Neural cell (in vitro differentiated cells): ENCODE measurements at regions not wholly inside any gene's neighbourhood (a gene's known extent, or its start where the extent isn't known, plus 50 kb on each side); places are given as distances from the start of the nearest gene placed in this dataset.

Experiments used
- H2AFZ ChIP-seq: fragments of 200-600, 300-800 bp; sonication (generic), shearing (Covaris generic); 2 replicates; pipeline ENCODE4 v1.6.0; 2014; ENCODE audit warnings: low read depth, mild to moderate bottlenecking, antibody characterized with exemption, low read length, moderate library complexity
- H3F3A ChIP-seq: fragments of 200-600 bp; shearing (Covaris generic); 2 replicates; pipeline ENCODE4 v1.6.1; 2016; ENCODE audit warnings: mild to moderate bottlenecking, moderate library complexity, mixed read lengths, antibody characterized with exemption, low read length; ENCODE audit not compliant: insufficient read depth, poor library complexity, severe bottlenecking
- H3K27ac ChIP-seq: fragments of 200-600, 300-800 bp; sonication (generic), shearing (Covaris generic); 2 replicates; pipeline ENCODE4 v1.5.1; 2014; ENCODE audit warnings: mild to moderate bottlenecking, low read length, moderate library complexity
- H3K27me3 ChIP-seq: fragments of 300-800, 200-600 bp; sonication (generic), shearing (Covaris generic); 2 replicates; pipeline ENCODE4 v1.6.0; 2014; ENCODE audit warnings: mild to moderate bottlenecking, low read depth, low read length, moderate library complexity; ENCODE audit not compliant: insufficient read depth
- H3K36me3 ChIP-seq: fragments of 300-800, 200-600 bp; sonication (generic), shearing (Covaris generic); 2 replicates; pipeline ENCODE4 v1.5.1; 2014; ENCODE audit warnings: mild to moderate bottlenecking, antibody characterized with exemption, low read length, moderate library complexity; ENCODE audit not compliant: insufficient read depth
- H3K4me2 ChIP-seq: fragments of 300-800, 200-600 bp; sonication (generic), shearing (Covaris generic); 2 replicates; pipeline ENCODE4 v1.6.0; 2014; ENCODE audit warnings: mild to moderate bottlenecking, low read length
- H3K4me3 ChIP-seq: fragments of 300-800, 200-600 bp; sonication (generic), shearing (Covaris generic); 2 replicates; pipeline ENCODE4 v1.5.1; 2014; ENCODE audit warnings: mild to moderate bottlenecking, low read length, moderate library complexity
- H3K79me2 ChIP-seq: fragments of 200-600 bp; shearing (Covaris generic); replicated peaks from 2 replicates; pipeline ENCODE4 v1.6.0; 2014; ENCODE audit warnings: mild to moderate bottlenecking, low read length, moderate library complexity; ENCODE audit not compliant: insufficient read depth
- H3K9ac ChIP-seq: fragments of 300-800, 200-600 bp; sonication (generic), shearing (Covaris generic); 2 replicates; pipeline ENCODE4 v1.6.1; 2016; ENCODE audit warnings: mild to moderate bottlenecking, low read length, mixed read lengths
- H3K9me2 ChIP-seq: fragments of 200-600 bp; shearing (Covaris generic); 2 replicates; pipeline ENCODE4 v1.6.1; 2016; ENCODE audit warnings: mild to moderate bottlenecking, low read length, mixed read lengths; ENCODE audit not compliant: insufficient read depth
- H3K9me3 ChIP-seq: fragments of 200-600, 300-800 bp; sonication (generic), shearing (Covaris generic); 2 replicates; pipeline ENCODE4 v1.6.1; 2016; ENCODE audit warnings: mild to moderate bottlenecking, mixed run types, low read length, moderate library complexity, mixed read lengths
- H4K20me1 ChIP-seq: fragments of 200-600 bp; shearing (Covaris generic); 2 replicates; pipeline ENCODE4 v1.6.1; 2016; ENCODE audit warnings: mild to moderate bottlenecking, mixed run types; ENCODE audit not compliant: insufficient read depth
- CTCF ChIP-seq: fragments of 450-650 bp; IDR thresholded peaks from 2 replicates; pipeline ENCODE4 v1.5.1; 2014; ENCODE audit warnings: antibody characterized with exemption, mild to moderate bottlenecking, moderate library complexity; ENCODE audit not compliant: poor library complexity, severe bottlenecking
- EP300 ChIP-seq: fragments of 450-650 bp; conservative IDR thresholded peaks from 2 replicates; pipeline ENCODE4 v1.6.1; 2014; ENCODE audit warnings: antibody characterized with exemption, mild to moderate bottlenecking, moderate library complexity; ENCODE audit not compliant: poor library complexity, severe bottlenecking
- EZH2 ChIP-seq: fragments of 200-600, 300-800 bp; shearing (Covaris generic), sonication (generic); IDR thresholded peaks from 2 replicates; pipeline ENCODE4 v1.6.1; 2014; ENCODE audit warnings: antibody characterized with exemption, low read length, borderline replicate concordance, mild to moderate bottlenecking; ENCODE audit not compliant: insufficient read depth, poor library complexity, severe bottlenecking
- MXI1 ChIP-seq: fragments of 450-650 bp; conservative IDR thresholded peaks from 2 replicates; pipeline ENCODE4 v1.6.1; 2014; ENCODE audit warnings: antibody characterized with exemption, mild to moderate bottlenecking; ENCODE audit not compliant: poor library complexity, severe bottlenecking
- POLR2AphosphoS5 ChIP-seq: IDR thresholded peaks from 2 replicates; pipeline ENCODE4 v1.6.1; 2012
- RAD21 ChIP-seq: fragments of 450-650 bp; conservative IDR thresholded peaks from 2 replicates; pipeline ENCODE4 v1.6.1; 2014; ENCODE audit warnings: antibody characterized with exemption, mild to moderate bottlenecking, moderate library complexity
- SMC3 ChIP-seq: fragments of 450-650 bp; conservative IDR thresholded peaks from 2 replicates; pipeline ENCODE4 v1.6.1; 2014; ENCODE audit warnings: antibody characterized with exemption, mild to moderate bottlenecking, moderate library complexity; ENCODE audit not compliant: poor library complexity
- TAF1 ChIP-seq: IDR thresholded peaks from 2 replicates; pipeline ENCODE4 v1.6.1; 2012; ENCODE audit warnings: low read depth
- TF ChIP-seq, protein P1 (sequence below): IDR thresholded peaks from 2 replicates; pipeline ENCODE4 v1.6.1; 2012; ENCODE audit warnings: borderline replicate concordance

DNA sequence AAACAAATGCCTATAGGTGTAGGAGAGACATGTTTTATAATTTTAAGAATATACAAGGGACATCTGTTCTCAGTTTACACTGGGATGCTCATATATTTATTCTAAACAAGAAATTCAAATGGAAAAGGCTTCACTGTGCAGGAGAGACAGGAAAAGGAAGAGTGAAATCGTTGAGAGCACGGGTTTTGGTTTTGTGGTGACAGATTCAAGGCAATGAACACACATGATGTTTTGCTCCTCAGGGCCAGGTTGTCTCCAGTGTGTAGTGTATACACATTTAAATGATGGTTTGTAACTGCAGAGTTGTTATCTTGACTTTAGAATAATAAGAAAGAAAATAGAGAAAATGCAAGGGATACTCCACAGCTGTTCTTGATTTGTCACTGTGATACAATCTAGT, 73.7 kb downstream of the S1PR1 start:
- no peaks in the 10 kb centered on the region for H3K9me2 ChIP-seq
- H3K36me3 ChIP-seq = no peaks in the 10 kb centered on the region
- TF ChIP-seq EP300 = no peak
- TF ChIP-seq RAD21 = no peak
- TF ChIP-seq EZH2 = no peak
- no peak for TF ChIP-seq MXI1
- no peak for TF ChIP-seq POLR2AphosphoS5
- TF ChIP-seq CTCF = no peak
- TF ChIP-seq TAF1 = no peak
- no peaks in the 10 kb centered on the region for H3K79me2 ChIP-seq
- no peaks in the 10 kb centered on the region for H4K20me1 ChIP-seq
- no peak overlapping the region for H2AFZ ChIP-seq
- no peak overlapping the region for H3K9ac ChIP-seq
- no peak overlapping the region for H3K4me2 ChIP-seq
- H3F3A ChIP-seq = no peaks in the 10 kb centered on the region
- peak overlapping the region; percentile 61 for H3K4me3 ChIP-seq
- no peaks in the 10 kb centered on the region for H3K27me3 ChIP-seq
- no peaks in the 10 kb centered on the region for H3K9me3 ChIP-seq
- peak overlapping the region; percentile 56 for H3K27ac ChIP-seq

- Histone ChIP-seq H4K20me1 (no peaks in the 10 kb centered on the region), H3K79me2 (no peaks in the 10 kb centered on the region), H3K4me3 (no peak overlapping the region), H3K27me3 (no peaks in the 10 kb centered on the region), H3K9me2 (no peaks in the 10 kb centered on the region), H3K9me3 (no peaks in the 10 kb centered on the region), H2AFZ (no peak overlapping the region), H3K36me3 (no peaks in the 10 kb centered on the region), H3K4me2 (no peak overlapping the region), H3K27ac (no peak overlapping the region), H3F3A (no peaks in the 10 kb centered on the region), H3K9ac (no peak overlapping the region)
- no peak for TF ChIP-seq MXI1
- TF ChIP-seq TAF1 = no peak
- no peak for TF ChIP-seq POLR2AphosphoS5
- no peak for TF ChIP-seq SMC3
- TF ChIP-seq, protein P1, sequence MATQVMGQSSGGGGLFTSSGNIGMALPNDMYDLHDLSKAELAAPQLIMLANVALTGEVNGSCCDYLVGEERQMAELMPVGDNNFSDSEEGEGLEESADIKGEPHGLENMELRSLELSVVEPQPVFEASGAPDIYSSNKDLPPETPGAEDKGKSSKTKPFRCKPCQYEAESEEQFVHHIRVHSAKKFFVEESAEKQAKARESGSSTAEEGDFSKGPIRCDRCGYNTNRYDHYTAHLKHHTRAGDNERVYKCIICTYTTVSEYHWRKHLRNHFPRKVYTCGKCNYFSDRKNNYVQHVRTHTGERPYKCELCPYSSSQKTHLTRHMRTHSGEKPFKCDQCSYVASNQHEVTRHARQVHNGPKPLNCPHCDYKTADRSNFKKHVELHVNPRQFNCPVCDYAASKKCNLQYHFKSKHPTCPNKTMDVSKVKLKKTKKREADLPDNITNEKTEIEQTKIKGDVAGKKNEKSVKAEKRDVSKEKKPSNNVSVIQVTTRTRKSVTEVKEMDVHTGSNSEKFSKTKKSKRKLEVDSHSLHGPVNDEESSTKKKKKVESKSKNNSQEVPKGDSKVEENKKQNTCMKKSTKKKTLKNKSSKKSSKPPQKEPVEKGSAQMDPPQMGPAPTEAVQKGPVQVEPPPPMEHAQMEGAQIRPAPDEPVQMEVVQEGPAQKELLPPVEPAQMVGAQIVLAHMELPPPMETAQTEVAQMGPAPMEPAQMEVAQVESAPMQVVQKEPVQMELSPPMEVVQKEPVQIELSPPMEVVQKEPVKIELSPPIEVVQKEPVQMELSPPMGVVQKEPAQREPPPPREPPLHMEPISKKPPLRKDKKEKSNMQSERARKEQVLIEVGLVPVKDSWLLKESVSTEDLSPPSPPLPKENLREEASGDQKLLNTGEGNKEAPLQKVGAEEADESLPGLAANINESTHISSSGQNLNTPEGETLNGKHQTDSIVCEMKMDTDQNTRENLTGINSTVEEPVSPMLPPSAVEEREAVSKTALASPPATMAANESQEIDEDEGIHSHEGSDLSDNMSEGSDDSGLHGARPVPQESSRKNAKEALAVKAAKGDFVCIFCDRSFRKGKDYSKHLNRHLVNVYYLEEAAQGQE = no peak
- no peak for TF ChIP-seq EZH2
- TF ChIP-seq CTCF = no peak
- no peak for TF ChIP-seq RAD21
- no peak for TF ChIP-seq EP300
Observed at GRCh38 chr1:101311146-101311920, 74.5 kb downstream of the S1PR1 start.
